AG04450 (cell line): ENCODE measurements at regions not wholly inside any gene's neighbourhood (a gene's known extent, or its start where the extent isn't known, plus 50 kb on each side); places are given as distances from the start of the nearest gene placed in this dataset.

Experiments
- CTCF ChIA-PET: fragments of 300-600, 350-600 bp; formaldehyde crosslinking; extraction: SDS; loops from one replicate; lab custom pipeline; 2022; ENCODE audit warnings: antibody characterized with exemption, inconsistent platforms; lab: Charles Lee
- POLR2A ChIA-PET: fragments of 350-600 bp; formaldehyde crosslinking; extraction: SDS; loops from one replicate; lab custom pipeline; 2021; ENCODE audit warnings: antibody characterized with exemption, inconsistent platforms; lab: Yijun Ruan, JAX
- DNase-seq: peaks from one replicate; pipeline ENCODE4 v3.0.0-alpha.2; 2011; ENCODE audit warnings: low read depth, low spot score
- H3K27ac ChIP-seq: one replicate; pipeline ENCODE4 v1.5.1; 2012; ENCODE audit warnings: low read depth, low read length, control low read depth
- H3K27me3 ChIP-seq: one replicate; pipeline ENCODE4 v1.6.0; 2012; ENCODE audit warnings: low read length; ENCODE audit not compliant: control insufficient read depth, insufficient read depth
- H3K4me3 ChIP-seq: 2 replicates; pipeline ENCODE4 v1.5.1; 2011; ENCODE audit warnings: mild to moderate bottlenecking, low read depth, low read length, control low read depth
- H3K9me3 ChIP-seq: 2 replicates; pipeline ENCODE4 v1.5.1; 2012; ENCODE audit warnings: low read length; ENCODE audit not compliant: control insufficient read depth, insufficient read depth
- TF ChIP-seq, protein P1 (sequence below): IDR thresholded peaks from 2 replicates; pipeline ENCODE4 v1.5.1; 2011; ENCODE audit warnings: low read depth, low read length, control low read depth, inconsistent platforms

DNA sequence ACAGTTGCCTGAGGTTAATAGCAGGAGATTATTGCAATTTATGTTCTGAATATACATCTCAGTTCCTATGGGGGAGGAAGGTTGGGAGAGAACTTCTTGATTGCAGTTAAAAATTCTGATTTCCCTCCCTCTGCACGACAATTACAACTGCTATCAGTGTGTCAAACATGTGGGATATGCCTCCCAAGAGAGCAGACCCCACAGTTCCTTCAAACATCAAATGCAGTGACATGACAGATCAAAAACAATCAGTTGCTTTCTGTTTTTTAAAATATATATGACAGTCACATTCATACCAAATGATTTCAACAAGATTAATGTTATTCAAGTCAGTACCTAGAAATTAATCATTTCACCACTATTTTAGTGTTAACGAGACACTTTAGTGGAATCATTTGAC is 639.0 kb downstream of the EDEM1 start:
- Histone ChIP-seq H3K27me3 (no peaks in the 10 kb centered on the region), H3K4me3 (no peak overlapping the region), H3K9me3 (peaks cover 4% of the 10 kb centered on the region; the same call in 1 of the 2 replicates), H3K27ac (no peak overlapping the region)
- DNase-seq: no peak
- ChIA-PET POLR2A (no interaction called here), CTCF (no interaction called here)
- TF ChIP-seq, protein P1, sequence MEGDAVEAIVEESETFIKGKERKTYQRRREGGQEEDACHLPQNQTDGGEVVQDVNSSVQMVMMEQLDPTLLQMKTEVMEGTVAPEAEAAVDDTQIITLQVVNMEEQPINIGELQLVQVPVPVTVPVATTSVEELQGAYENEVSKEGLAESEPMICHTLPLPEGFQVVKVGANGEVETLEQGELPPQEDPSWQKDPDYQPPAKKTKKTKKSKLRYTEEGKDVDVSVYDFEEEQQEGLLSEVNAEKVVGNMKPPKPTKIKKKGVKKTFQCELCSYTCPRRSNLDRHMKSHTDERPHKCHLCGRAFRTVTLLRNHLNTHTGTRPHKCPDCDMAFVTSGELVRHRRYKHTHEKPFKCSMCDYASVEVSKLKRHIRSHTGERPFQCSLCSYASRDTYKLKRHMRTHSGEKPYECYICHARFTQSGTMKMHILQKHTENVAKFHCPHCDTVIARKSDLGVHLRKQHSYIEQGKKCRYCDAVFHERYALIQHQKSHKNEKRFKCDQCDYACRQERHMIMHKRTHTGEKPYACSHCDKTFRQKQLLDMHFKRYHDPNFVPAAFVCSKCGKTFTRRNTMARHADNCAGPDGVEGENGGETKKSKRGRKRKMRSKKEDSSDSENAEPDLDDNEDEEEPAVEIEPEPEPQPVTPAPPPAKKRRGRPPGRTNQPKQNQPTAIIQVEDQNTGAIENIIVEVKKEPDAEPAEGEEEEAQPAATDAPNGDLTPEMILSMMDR: no peak

DNA sequence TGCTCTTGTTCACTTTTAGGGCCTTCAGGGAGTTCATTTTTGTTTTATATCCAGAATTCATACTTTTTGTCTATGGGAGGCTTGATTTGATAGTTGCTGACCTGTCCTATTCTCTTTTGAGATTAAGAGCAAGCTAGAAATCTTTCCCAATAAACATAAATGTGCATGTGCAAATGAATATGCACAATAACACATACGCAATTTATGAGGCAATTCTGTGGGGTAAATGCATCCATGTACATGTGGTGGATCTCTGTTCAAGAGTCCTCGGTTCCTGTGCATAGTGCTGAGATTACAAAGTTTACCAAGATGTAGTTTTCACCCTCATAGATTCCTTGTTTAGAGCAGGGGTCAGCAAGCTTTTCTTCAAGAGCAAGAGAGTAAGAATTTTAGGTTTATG is 640.7 kb downstream of the EDEM1 start:
- DNase-seq: no peak
- H3K4me3 ChIP-seq: no peak overlapping the region
- ChIA-PET CTCF (no interaction called here), POLR2A (no interaction called here)
- H3K27ac ChIP-seq: no peak overlapping the region
- H3K9me3 ChIP-seq: peaks cover 4% of the 10 kb centered on the region; the same call in 1 of the 2 replicates
- H3K27me3 ChIP-seq: no peaks in the 10 kb centered on the region
- TF ChIP-seq, protein P1: no peak

DNA sequence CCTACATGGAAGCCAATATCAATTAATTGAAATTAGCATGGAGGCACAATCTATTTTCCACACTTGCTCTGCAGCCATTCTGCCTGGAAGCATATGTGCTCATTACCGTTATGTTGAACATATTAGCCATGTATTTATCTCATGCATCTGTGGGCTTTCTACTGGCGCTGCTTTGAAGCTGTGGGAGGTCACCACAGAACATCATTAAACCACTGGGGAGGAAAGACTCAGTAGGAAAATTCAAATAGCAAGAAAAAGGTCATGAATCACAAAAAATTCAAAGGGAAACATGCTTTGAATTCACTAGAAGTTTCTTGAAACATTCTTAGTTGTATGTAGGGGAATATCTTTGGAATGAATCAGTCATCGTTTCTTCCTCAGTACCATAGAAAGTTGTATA is 652.5 kb downstream of the EDEM1 start:
- CTCF ChIA-PET: no interaction called here
- no peak overlapping the region for H3K27ac ChIP-seq

DNA sequence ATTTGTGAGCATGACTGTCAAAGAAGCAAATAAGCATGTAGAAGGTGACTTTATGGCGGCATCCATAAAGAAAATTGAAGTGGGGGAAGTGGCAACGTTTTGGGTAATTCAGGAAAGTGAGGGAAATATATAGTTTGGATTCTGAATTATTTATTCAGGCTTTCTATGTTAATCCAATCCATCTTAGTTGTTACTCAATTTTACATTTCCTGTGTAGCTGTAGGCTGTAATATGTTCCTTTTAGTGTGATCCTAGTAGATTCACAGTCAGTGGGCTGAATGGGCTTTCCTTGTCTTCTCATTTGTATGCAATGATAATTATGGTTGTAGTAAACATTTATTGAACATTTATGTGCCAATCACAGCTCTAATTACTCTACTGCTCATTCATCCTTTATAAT is 654.1 kb downstream of the EDEM1 start:
- CTCF ChIA-PET: no interaction called here
- H3K4me3 ChIP-seq: no peak overlapping the region
- no peak for DNase-seq
- TF ChIP-seq, protein P1: no peak
- H3K9me3 ChIP-seq: peaks cover 3% of the 10 kb centered on the region; the same call in 1 of the 2 replicates
- H3K27me3 ChIP-seq: no peaks in the 10 kb centered on the region
- no peak overlapping the region for H3K27ac ChIP-seq
- POLR2A ChIA-PET: no interaction called here

More for the DNA sequence above, 652.5 kb downstream of the EDEM1 start:
- TF ChIP-seq, protein P1: no peak
- POLR2A ChIA-PET: no interaction called here
- Histone ChIP-seq H3K27me3 (no peaks in the 10 kb centered on the region), H3K9me3 (peaks cover 3% of the 10 kb centered on the region), H3K4me3 (no peak overlapping the region)
- DNase-seq: no peak

DNA sequence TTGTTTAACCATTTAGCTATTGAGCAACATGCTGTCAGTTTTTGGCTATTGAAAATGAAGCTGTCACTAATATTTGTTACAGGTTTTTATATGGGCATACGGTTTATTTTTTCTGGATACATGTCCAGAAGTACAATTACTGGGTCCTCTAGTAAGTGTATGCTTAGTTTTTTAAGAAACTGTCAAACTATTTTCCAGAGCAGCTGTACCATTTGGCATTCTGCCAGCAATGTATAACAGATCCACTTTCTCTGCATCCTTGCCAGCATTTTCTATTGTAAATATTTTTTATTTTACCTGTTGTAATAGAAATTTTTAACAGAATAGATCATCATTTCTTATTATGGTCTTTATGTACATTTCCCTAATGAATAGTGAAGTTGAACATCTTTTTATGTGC is 658.8 kb downstream of the EDEM1 start:
- no peak for DNase-seq
- Histone ChIP-seq H3K4me3 (no peak overlapping the region), H3K9me3 (peaks cover 23% of the 10 kb centered on the region), H3K27ac (no peak overlapping the region), H3K27me3 (no peaks in the 10 kb centered on the region)
- POLR2A ChIA-PET: no interaction called here
- CTCF ChIA-PET: no interaction called here
- TF ChIP-seq, protein P1: no peak
